Naive B cell (primary cell): ENCODE measurements at regions not wholly inside any gene's neighbourhood (a gene's known extent, or its start where the extent isn't known, plus 50 kb on each side); places are given as distances from the start of the nearest gene placed in this dataset.
A peak's percentile ranks its signal among the peaks of the same experiment; 100 is the strongest.
"Not testable (repeated sequence)": the region's sequence is repeated elsewhere in the genome, so short reads cannot be mapped to it uniquely, and the experiment has no call there.

ENCODE experiments used
- ATAC-seq, 2 donors: fragments of 150-1000 bp; cut with Tn5 transposase; 2 replicates each; pipeline ENCODE4 v1.10.0; 2021; ENCODE audit warnings: low read depth in 2 of 2, mild to moderate bottlenecking in 2 of 2, moderate library complexity in 2 of 2
- DNase-seq: peaks from one replicate; pipeline ENCODE4 v3.0.0; 2022
- H3K27ac Mint-ChIP-seq, 6 donors: one replicate each; pipeline ENCODE4 v1.8.0; 2020 to 2022; ENCODE audit warnings: mild to moderate bottlenecking in 6 of 6, mixed read lengths in 6 of 6, moderate library complexity in 5 of 6, inconsistent platforms in 2 of 6
- H3K27me3 Mint-ChIP-seq, 3 donors: one replicate each; pipeline ENCODE4 v1.8.0; 2021 to 2022; ENCODE audit warnings: mixed read lengths in 3 of 3, mild to moderate bottlenecking in 1 of 3
- H3K36me3 Mint-ChIP-seq, 2 donors: one replicate each; pipeline ENCODE4 v1.8.0; 2020 to 2022; ENCODE audit warnings: mixed read lengths in 2 of 2, inconsistent platforms in 1 of 2, mild to moderate bottlenecking in 1 of 2
- H3K4me1 Mint-ChIP-seq, 3 donors: one replicate each; pipeline ENCODE4 v1.8.0; 2020 to 2022; ENCODE audit warnings: mixed read lengths in 3 of 3, inconsistent platforms in 1 of 3, mild to moderate bottlenecking in 1 of 3, moderate library complexity in 1 of 3
- H3K4me3 Mint-ChIP-seq, 8 donors: one replicate each; pipeline ENCODE4 v1.8.0; 2020 to 2022; ENCODE audit warnings: mild to moderate bottlenecking in 8 of 8, mixed read lengths in 8 of 8, moderate library complexity in 8 of 8, inconsistent platforms in 2 of 8
- H3K9me3 Mint-ChIP-seq, 7 donors: one replicate each; pipeline ENCODE4 v1.8.0; 2020 to 2022; ENCODE audit warnings: mixed read lengths in 7 of 7, mild to moderate bottlenecking in 5 of 7, inconsistent platforms in 2 of 7, moderate library complexity in 1 of 7

DNA sequence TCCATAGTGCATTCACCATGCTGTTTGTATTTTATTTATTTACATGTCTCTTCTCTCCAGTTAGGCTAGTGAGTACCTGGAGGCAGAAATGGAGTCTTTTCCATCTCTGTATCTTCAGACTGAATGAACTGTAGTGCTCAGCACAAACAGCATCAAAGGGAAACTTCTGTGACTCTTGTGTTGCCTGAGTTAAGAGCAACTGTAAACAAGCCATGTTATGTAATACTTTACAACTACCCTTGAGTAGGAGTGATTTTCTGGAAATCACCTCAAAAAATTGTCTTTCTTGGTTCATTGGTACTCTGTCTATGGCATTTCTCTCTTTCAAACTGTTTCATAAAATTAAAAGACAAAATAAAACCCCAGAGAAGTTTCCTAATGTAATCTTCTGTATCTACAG lies 258.3 kb downstream of the CGGBP1 start:
- Mint-ChIP-seq H3K27ac (no peak overlapping the region), H3K4me1 (peaks cover 14 to 16% (median 15%) of the 10 kb centered on the region in 3 donors), H3K36me3 (no peaks in the 10 kb centered on the region), H3K4me3 (no peak overlapping the region), H3K9me3 (no peaks in the 10 kb centered on the region), H3K27me3 (peaks cover 8 to 42% (median 13%) of the 10 kb centered on the region in 3 donors)
- ATAC-seq (no peak), DNase-seq (no peak)

DNA sequence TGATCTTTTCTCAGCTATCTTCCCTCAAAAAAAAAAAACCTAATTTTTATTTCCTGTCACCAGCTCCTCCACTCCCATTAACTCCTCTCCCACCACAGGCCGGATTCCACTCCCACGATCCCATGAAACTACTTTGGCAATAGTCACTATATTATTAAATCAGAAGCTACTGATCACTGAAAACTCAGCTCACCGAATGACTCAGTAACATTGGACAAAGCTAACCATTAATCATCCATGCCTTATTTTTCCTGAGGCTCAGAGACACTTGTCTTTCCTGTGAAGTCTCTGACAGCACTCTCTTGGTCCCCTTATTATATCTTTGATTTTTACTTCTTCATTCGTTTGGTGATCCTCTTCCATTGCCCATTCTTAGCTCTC lies 260.2 kb downstream of the CGGBP1 start:
- no peaks in the 10 kb centered on the region for H3K9me3 Mint-ChIP-seq

DNA sequence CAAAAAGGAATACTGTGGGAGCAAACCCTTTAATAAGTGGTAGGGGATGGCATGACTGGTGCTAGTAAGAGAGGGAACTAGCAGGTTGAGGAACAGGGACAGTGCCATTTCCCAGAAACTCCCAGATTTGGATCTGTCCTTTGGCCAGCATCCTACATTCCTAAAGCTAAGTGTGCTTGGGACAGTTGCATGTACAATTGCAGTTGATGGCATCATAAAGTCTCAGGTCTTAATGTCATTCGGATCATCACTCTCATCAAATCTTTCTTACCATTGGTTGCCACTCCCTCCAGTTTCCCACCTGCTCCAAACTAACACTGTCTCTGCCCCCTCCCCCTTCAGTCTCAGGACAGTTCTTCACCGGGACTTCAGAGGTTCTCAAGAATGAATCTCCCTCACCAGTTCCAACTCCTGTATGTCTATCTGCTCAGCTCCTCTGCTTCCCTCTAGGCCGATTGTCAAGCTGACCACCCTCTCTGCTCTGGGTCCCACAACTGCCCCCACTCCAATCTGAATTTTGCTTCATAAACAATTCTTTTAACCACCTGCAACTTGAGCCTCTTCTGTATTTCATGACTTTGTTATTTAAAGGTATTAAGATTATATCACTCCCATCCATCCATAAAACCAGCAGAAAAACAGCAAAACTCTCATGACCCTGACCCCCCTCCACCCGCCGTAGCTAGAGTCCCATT lies 260.8 kb downstream of the CGGBP1 start:
- H3K27ac Mint-ChIP-seq: peak overlapping the region in 1 of 6 donors; percentile 2
- peaks cover 21 to 26% (median 22%) of the 10 kb centered on the region in 3 donors for H3K4me1 Mint-ChIP-seq
- peak overlapping the region in 1 of 8 donors; percentile 65 for H3K4me3 Mint-ChIP-seq
- H3K36me3 Mint-ChIP-seq: no peaks in the 10 kb centered on the region
- DNase-seq (no peak), ATAC-seq (no peak)
- peaks cover 13 to 48% (median 19%) of the 10 kb centered on the region in 3 donors for H3K27me3 Mint-ChIP-seq
- H3K9me3 Mint-ChIP-seq: no peaks in the 10 kb centered on the region

More for the DNA sequence above, 260.2 kb downstream of the CGGBP1 start:
- DNase-seq (no peak), ATAC-seq (no peak)
- Mint-ChIP-seq H3K4me3 (no peak overlapping the region), H3K36me3 (no peaks in the 10 kb centered on the region), H3K27me3 (peaks cover 11 to 43% (median 14%) of the 10 kb centered on the region in 3 donors), H3K27ac (no peak overlapping the region), H3K4me1 (peaks cover 15 to 20% (median 16%) of the 10 kb centered on the region in 3 donors)

DNA sequence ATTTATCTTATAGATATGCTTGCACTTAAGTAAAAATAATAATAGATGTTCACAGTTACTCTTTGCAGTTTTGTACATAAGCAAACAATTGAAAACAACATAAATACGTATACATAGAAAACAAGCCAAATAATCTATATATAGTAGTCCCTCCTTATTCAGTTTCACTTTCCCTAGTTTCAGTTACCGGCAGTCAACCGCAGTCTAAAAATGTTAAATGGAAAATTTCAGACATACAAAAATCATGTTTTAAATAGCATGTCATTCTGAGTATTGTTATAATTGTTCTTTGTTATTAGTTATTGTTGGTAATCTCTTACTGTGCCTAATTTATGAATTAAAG lies 262.0 kb downstream of the CGGBP1 start:
- Mint-ChIP-seq H3K27ac (no peak overlapping the region), H3K4me3 (peak overlapping the region in 1 of 8 donors; percentile 2), H3K4me1 (peaks cover 30 to 33% (median 33%) of the 10 kb centered on the region in 3 donors), H3K27me3 (peaks cover 18 to 52% (median 30%) of the 10 kb centered on the region in 3 donors), H3K36me3 (peaks cover 0 to 7% of the 10 kb centered on the region in 2 donors), H3K9me3 (no peaks in the 10 kb centered on the region)
- no peak for ATAC-seq
- DNase-seq: no peak

DNA sequence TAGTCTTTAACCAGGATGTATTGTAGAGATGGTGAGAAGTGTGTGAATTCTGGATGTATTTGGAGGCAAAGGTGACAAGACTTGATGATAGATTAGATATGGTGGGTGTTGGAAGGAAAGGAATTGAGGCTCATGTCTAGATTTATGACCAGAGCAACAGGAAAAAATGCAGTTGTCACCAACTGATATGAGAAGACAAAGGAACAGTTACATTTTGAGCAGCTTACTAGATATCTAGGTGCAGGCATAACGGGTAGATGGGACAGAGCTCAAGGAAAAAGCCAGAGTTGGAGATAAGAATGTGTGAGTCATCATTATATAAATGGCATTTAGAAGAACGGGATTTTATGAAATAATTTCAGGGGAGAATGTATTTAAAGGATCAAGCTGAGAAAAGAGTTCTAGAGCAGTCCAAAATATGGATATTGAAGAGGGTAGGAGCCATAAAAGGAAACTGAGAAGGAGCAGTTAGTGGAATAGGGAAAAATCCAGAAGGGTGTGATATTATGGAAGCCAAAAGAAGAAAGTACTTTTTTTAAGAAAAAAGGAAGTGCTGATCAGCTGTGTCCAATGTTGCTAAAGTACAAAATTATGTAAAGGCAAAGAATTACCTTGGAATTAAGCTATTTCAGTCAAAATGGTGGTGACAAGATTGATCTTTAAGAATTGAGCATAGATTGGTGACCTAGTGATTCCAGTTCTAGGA lies 262.5 kb downstream of the CGGBP1 start:
- Mint-ChIP-seq H3K27ac (no peak overlapping the region), H3K4me1 (peaks cover 27 to 33% (median 30%) of the 10 kb centered on the region in 3 donors), H3K27me3 (peaks cover 23 to 53% (median 31%) of the 10 kb centered on the region in 3 donors), H3K9me3 (no peaks in the 10 kb centered on the region), H3K36me3 (peaks cover 0 to 7% of the 10 kb centered on the region in 2 donors), H3K4me3 (peak overlapping the region in 1 of 8 donors; percentile 40)
- ATAC-seq: no peak
- DNase-seq: no peak

DNA sequence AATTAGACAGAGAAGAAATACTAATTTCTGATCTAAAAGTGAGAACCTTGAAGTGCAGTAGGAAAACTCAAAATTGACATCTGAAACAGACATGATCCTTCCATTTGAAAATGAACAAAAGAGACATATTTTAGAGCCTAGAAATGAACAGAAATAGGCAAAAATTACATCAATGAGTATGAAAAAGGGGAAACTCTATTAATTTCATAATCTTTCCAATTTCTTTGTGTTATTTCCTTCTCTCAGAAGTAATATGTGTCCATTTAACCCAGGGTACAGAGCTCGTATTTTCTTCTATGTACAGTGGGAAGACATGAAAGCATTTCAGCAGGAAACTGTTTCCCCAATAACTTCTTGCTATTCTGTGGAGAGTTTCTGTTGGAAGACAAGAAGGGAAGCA lies 263.1 kb downstream of the CGGBP1 start:
- Mint-ChIP-seq H3K9me3 (no peaks in the 10 kb centered on the region), H3K4me1 (peaks cover 25 to 33% (median 28%) of the 10 kb centered on the region in 3 donors), H3K27me3 (peaks cover 28 to 54% (median 31%) of the 10 kb centered on the region in 3 donors), H3K36me3 (peaks cover 0 to 7% of the 10 kb centered on the region in 2 donors), H3K4me3 (peak overlapping the region in 2 of 8 donors; percentile 17 to 19), H3K27ac (no peak overlapping the region)
- ATAC-seq (no peak), DNase-seq (no peak)

DNA sequence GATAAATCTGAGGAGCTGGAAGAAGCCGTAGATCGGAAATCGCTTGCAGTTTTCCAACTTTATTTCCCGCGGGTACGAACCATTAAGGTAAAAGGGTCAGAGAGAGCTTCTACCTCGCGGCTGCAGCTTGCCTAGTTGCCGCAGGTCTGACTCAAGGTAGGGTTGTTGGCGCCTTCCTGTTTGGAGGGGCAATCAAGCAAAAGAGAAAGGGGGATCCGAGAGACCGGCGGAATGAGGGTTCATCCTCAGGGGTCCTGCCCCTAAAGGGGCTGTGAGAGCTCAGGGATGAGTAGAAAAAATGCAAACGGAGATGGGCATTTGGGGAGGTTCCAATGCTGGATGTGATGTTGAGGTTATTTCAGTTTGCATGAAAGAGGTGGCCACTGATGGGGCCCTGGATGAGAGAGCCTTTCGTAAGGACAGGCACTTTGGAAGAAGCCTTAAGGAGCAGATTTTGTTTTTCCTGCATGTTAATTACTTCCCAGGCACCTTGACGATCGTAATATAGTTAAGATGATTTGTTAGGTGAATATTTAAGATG lies 265.4 kb downstream of the CGGBP1 start:
- H3K27ac Mint-ChIP-seq: peak overlapping the region in 1 of 6 donors; percentile 5

DNA sequence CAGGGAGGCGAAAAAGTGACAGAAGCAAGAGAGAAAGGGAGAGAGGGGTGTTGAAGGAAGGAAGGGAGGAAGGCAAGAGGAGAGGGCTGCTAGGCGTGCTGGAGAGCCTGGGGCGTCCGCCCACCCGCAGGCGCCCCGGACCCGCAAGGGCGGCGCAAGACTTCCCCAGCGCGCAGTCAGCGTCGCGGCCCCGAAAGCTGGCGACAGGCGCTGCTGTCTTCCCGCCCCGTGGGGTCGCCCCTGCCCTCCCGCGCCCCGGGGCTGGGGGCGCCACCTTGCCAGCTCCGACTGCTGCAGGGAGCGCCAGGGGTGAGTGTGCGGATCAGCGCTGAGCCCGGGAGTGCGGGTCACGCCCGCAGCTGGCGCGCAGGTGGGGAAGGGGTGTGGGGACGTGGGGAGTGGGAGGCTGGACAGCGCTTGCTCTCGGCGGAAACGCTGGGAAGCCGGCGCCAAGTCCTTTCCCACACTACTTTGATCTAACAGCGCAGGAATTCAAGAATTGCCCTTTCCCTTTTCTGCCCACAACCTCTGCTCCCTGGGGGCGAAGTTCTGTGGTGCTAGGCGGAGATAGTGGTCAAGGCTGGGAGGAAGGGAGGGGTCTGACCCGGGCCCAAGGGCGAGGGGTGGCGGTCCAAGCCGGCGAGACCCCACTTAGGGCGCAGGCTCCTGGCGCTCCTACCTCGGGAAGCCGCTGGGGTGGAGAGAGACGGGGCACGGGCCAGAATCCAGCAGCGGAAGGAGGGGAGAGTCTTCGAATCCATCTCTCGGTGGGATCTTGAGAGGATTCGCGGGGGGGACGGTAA lies 266.1 kb downstream of the CGGBP1 start, which contains the start of gene HTR1F:
Gene HTR1F (plus strand): TSS at position 173 of the 803 bp plus-strand sequence.
- Mint-ChIP-seq H3K27me3 (peaks cover 24 to 46% (median 29%) of the 10 kb centered on the region in 3 donors), H3K36me3 (peaks cover 0 to 7% of the 10 kb centered on the region in 2 donors), H3K4me1 (peaks cover 25 to 33% (median 28%) of the 10 kb centered on the region in 3 donors), H3K4me3 (peak within 1 kb of the TSS; percentile 84 to 98 (median 90)), H3K9me3 (peaks cover 0 to 8% (median 0%) of the 10 kb centered on the region in 7 donors), H3K27ac (peak within 1 kb of the TSS in 4 of 6 donors; percentile 17 to 87 (median 48))
- ATAC-seq: peak; percentile 81 to 82
- DNase-seq: peak; percentile 25

More for the DNA sequence above, 265.4 kb downstream of the CGGBP1 start:
- peaks cover 0 to 7% of the 10 kb centered on the region in 2 donors for H3K36me3 Mint-ChIP-seq
- H3K27me3 Mint-ChIP-seq: peaks cover 26 to 52% (median 29%) of the 10 kb centered on the region in 3 donors
- DNase-seq (peak; percentile 15), ATAC-seq (peak; percentile 40 to 44)
- H3K4me1 Mint-ChIP-seq: peaks cover 25 to 33% (median 28%) of the 10 kb centered on the region in 3 donors
- peaks cover 0 to 8% (median 0%) of the 10 kb centered on the region in 7 donors for H3K9me3 Mint-ChIP-seq
- H3K4me3 Mint-ChIP-seq: peak overlapping the region; percentile 84 to 98 (median 88)

DNA sequence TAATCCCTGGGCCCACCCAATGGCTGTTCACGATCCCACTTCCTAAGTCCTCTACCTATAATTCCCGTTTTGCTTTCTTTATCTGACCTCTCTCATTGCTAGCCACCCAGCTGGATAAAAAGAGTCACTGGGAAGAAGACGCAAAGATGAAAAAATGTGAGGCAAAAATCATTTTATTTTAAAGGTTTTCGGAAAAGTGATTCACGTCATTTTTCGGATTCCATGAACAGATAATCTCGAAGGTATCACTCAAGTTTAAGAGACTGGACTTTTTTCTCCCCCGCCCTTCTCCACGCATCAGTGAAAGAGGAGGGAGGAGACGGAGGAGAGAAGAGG lies 266.6 kb downstream of the CGGBP1 start:
- DNase-seq (no peak), ATAC-seq (no peak)
- Mint-ChIP-seq H3K4me1 (peaks cover 25 to 31% (median 27%) of the 10 kb centered on the region in 3 donors), H3K4me3 (peak overlapping the region; percentile 84 to 98 (median 90)), H3K9me3 (peaks cover 0 to 8% (median 0%) of the 10 kb centered on the region in 7 donors), H3K27ac (peak overlapping the region in 3 of 6 donors; percentile 17 to 87 (median 66)), H3K27me3 (peaks cover 24 to 46% (median 29%) of the 10 kb centered on the region in 3 donors), H3K36me3 (peaks cover 0 to 7% of the 10 kb centered on the region in 2 donors)

DNA sequence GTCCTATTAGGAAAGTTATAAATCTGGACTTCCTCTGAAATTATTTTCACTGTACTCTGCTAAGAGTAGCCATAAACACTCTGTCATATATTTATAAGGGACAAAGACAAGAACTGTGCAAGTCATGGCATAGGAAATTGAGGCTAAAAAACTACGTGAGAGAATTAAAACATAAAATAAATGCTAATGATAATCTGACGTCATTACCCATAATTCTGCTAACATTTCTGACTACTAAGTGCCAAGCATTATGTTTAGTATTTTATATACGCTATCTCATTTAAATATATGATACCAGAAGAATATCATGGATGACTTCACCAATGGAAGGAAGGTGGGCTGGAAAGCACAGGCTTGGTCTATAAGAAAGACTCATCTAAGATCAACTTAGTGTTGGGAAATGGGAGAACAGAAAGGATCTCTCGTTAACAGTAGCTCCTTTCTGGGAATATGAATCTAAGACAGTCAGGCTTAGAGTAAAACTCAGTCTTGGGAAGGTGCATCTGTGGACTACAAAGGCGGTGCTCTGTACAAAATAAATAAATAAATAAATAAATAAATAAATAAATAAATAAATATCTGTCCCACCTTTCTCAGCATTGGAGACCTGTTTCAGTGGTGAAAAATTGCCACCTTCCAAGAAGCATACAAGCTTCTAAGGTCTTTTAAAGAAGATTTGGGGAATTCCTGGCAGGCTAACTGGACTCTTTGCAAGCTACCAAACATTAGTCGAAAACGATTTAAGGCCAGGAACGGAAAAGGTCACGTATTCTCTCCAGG lies 267.4 kb downstream of the CGGBP1 start:
- Mint-ChIP-seq H3K9me3 (peaks cover 0 to 8% (median 0%) of the 10 kb centered on the region in 7 donors), H3K4me3 (peak overlapping the region in 4 of 8 donors; percentile 84 to 97 (median 88)), H3K27ac (no peak overlapping the region), H3K36me3 (peaks cover 0 to 7% of the 10 kb centered on the region in 2 donors), H3K27me3 (peaks cover 24 to 46% (median 29%) of the 10 kb centered on the region in 3 donors), H3K4me1 (peaks cover 21 to 25% (median 22%) of the 10 kb centered on the region in 3 donors)
- no peak for ATAC-seq
- DNase-seq: no peak

DNA sequence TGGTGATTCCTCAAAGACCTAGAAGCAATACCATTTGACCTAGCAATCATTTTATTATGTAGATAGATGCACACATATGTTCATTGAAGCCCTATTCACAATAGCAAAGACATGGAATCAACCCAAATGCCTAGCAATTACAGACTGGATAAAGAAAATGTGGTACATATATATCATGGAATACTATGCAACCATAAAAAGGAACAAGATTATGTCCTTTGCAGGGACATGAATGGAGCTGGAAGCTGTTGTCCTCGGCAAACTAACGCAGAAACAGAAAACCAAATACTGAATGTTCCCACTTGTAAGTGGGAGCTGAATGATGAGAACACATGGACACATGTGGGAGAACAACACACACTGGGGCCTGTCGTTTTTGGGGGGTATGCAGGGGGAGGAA lies 269.8 kb downstream of the CGGBP1 start:
- H3K4me3 Mint-ChIP-seq, H3K9me3 Mint-ChIP-seq: not testable (repeated sequence)
- H3K27me3 Mint-ChIP-seq: peaks cover 17 to 37% (median 28%) of the 10 kb centered on the region in 3 donors

DNA sequence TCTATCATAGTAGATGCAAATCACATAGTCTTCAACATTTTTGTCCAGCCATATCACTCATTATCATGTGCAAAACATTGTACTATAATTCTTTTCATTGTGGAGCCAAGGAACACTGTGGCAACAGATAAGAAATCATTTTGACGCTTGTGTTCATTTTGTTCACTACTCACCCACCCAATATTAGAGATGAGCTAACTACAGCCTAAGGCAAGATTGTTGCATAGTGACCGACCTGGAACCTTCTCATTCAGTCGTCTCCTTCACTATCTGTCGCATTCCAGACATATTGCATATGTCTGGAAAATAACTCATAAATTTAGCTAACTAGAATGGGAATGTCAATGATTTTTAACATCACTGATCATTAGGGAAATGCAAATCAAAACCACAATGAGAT lies 270.3 kb downstream of the CGGBP1 start:
- Mint-ChIP-seq H3K4me1 (peaks cover 12 to 16% (median 14%) of the 10 kb centered on the region in 3 donors), H3K9me3 (peaks cover 0 to 8% (median 0%) of the 10 kb centered on the region in 7 donors), H3K27ac (no peak overlapping the region), H3K4me3 (no peak overlapping the region), H3K27me3 (peaks cover 16 to 35% (median 25%) of the 10 kb centered on the region in 3 donors), H3K36me3 (peaks cover 0 to 7% of the 10 kb centered on the region in 2 donors)
- ATAC-seq (no peak), DNase-seq (no peak)

More for the DNA sequence above, 269.8 kb downstream of the CGGBP1 start:
- not testable (repeated sequence) for DNase-seq, H3K36me3 Mint-ChIP-seq, H3K27ac Mint-ChIP-seq, ATAC-seq
- peaks cover 14 to 17% (median 17%) of the 10 kb centered on the region in 3 donors for H3K4me1 Mint-ChIP-seq
